ENCODE measurements at regions not wholly inside any gene's neighbourhood (a gene's known extent, or its start where the extent isn't known, plus 50 kb on each side); places are given as distances from the start of the nearest gene placed in this dataset.

DNA sequence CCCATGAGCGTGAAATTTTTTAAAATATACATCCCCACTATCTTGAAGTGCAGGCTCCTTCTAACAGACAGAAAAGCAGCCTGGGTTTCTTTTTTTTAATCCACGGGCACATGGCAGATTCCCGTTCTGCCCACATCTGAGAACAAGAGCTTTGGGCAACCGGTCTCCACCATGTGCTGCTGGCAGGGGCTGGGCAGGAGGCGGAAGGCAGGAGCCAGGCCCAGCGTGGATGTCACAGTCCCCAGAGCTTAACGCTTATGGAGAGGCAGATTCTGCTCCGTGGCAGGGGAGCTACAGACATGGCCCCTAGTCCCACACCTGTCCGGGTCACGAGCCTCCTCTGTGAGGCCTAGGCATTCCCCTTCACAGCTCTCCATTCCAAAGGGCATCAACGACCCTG, 503.0 kb upstream of the MYT1L start (continued):
- TF ChIP-seq, protein P1, sequence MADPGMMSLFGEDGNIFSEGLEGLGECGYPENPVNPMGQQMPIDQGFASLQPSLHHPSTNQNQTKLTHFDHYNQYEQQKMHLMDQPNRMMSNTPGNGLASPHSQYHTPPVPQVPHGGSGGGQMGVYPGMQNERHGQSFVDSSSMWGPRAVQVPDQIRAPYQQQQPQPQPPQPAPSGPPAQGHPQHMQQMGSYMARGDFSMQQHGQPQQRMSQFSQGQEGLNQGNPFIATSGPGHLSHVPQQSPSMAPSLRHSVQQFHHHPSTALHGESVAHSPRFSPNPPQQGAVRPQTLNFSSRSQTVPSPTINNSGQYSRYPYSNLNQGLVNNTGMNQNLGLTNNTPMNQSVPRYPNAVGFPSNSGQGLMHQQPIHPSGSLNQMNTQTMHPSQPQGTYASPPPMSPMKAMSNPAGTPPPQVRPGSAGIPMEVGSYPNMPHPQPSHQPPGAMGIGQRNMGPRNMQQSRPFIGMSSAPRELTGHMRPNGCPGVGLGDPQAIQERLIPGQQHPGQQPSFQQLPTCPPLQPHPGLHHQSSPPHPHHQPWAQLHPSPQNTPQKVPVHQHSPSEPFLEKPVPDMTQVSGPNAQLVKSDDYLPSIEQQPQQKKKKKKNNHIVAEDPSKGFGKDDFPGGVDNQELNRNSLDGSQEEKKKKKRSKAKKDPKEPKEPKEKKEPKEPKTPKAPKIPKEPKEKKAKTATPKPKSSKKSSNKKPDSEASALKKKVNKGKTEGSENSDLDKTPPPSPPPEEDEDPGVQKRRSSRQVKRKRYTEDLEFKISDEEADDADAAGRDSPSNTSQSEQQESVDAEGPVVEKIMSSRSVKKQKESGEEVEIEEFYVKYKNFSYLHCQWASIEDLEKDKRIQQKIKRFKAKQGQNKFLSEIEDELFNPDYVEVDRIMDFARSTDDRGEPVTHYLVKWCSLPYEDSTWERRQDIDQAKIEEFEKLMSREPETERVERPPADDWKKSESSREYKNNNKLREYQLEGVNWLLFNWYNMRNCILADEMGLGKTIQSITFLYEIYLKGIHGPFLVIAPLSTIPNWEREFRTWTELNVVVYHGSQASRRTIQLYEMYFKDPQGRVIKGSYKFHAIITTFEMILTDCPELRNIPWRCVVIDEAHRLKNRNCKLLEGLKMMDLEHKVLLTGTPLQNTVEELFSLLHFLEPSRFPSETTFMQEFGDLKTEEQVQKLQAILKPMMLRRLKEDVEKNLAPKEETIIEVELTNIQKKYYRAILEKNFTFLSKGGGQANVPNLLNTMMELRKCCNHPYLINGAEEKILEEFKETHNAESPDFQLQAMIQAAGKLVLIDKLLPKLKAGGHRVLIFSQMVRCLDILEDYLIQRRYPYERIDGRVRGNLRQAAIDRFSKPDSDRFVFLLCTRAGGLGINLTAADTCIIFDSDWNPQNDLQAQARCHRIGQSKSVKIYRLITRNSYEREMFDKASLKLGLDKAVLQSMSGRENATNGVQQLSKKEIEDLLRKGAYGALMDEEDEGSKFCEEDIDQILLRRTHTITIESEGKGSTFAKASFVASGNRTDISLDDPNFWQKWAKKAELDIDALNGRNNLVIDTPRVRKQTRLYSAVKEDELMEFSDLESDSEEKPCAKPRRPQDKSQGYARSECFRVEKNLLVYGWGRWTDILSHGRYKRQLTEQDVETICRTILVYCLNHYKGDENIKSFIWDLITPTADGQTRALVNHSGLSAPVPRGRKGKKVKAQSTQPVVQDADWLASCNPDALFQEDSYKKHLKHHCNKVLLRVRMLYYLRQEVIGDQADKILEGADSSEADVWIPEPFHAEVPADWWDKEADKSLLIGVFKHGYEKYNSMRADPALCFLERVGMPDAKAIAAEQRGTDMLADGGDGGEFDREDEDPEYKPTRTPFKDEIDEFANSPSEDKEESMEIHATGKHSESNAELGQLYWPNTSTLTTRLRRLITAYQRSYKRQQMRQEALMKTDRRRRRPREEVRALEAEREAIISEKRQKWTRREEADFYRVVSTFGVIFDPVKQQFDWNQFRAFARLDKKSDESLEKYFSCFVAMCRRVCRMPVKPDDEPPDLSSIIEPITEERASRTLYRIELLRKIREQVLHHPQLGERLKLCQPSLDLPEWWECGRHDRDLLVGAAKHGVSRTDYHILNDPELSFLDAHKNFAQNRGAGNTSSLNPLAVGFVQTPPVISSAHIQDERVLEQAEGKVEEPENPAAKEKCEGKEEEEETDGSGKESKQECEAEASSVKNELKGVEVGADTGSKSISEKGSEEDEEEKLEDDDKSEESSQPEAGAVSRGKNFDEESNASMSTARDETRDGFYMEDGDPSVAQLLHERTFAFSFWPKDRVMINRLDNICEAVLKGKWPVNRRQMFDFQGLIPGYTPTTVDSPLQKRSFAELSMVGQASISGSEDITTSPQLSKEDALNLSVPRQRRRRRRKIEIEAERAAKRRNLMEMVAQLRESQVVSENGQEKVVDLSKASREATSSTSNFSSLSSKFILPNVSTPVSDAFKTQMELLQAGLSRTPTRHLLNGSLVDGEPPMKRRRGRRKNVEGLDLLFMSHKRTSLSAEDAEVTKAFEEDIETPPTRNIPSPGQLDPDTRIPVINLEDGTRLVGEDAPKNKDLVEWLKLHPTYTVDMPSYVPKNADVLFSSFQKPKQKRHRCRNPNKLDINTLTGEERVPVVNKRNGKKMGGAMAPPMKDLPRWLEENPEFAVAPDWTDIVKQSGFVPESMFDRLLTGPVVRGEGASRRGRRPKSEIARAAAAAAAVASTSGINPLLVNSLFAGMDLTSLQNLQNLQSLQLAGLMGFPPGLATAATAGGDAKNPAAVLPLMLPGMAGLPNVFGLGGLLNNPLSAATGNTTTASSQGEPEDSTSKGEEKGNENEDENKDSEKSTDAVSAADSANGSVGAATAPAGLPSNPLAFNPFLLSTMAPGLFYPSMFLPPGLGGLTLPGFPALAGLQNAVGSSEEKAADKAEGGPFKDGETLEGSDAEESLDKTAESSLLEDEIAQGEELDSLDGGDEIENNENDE (IDR thresholded peaks at IDR 0.05; ENCODE audit: insufficient replicate concordance, low read length) = no peak
- TF ChIP-seq TEAD4 (IDR thresholded peaks at IDR 0.05; ENCODE audit: low read depth, low read length) (no peak), CBX5 (IDR thresholded peaks at IDR 0.05; ENCODE audit: low read depth, low read length) (no peak), SP4 (IDR thresholded peaks at IDR 0.05; ENCODE audit: low read length) (no peak), KDM5A (IDR thresholded peaks at IDR 0.05; ENCODE audit: low read length) (no peak)

Data from H1 (cell line).